ENCODE measurements at regions not wholly inside any gene's neighbourhood (a gene's known extent, or its start where the extent isn't known, plus 50 kb on each side); places are given as distances from the start of the nearest gene placed in this dataset.
A peak's percentile ranks its signal among the peaks of the same experiment; 100 is the strongest.

- Histone ChIP-seq H3K4me3 (no peak overlapping the region), H3K36me3 (no peaks in the 10 kb centered on the region), H3K9me3 (no peaks in the 10 kb centered on the region), H3K27ac (no peak overlapping the region), H3K4me1 (no peaks in the 10 kb centered on the region), H3K27me3 (ENCODE audit: low read depth) (no peaks in the 10 kb centered on the region)
- DNase-seq (no peak), ATAC-seq (no peak)
- TF ChIP-seq CTCF (IDR thresholded peaks at IDR 0.05), result no peak
- intact Hi-C loops (cut with DNase I), result no loop called here
Observed at GRCh38 chr7:121560267-121560990, 164.3 kb upstream of the FAM3C start.

GRCh38 chr7:121558288-121558687 is 162.2 kb upstream of the FAM3C start:
- Histone ChIP-seq H3K27ac (no peak overlapping the region), H3K36me3 (no peaks in the 10 kb centered on the region), H3K9me3 (no peaks in the 10 kb centered on the region), H3K4me3 (no peak overlapping the region), H3K27me3 (ENCODE audit: low read depth) (no peaks in the 10 kb centered on the region), H3K4me1 (no peaks in the 10 kb centered on the region)
- no peak for TF ChIP-seq CTCF (IDR thresholded peaks at IDR 0.05)
- no peak for DNase-seq
- intact Hi-C loops (cut with DNase I), result no loop called here
- no peak for ATAC-seq

- Histone ChIP-seq H3K27ac (no peak overlapping the region), H3K4me1 (no peaks in the 10 kb centered on the region), H3K27me3 (ENCODE audit: low read depth) (no peaks in the 10 kb centered on the region), H3K9me3 (no peaks in the 10 kb centered on the region), H3K36me3 (no peaks in the 10 kb centered on the region), H3K4me3 (no peak overlapping the region)
- intact Hi-C loops (cut with DNase I), result no loop called here
- ATAC-seq (no peak), DNase-seq (no peak)
- TF ChIP-seq CTCF (IDR thresholded peaks at IDR 0.05), result no peak
Observed at GRCh38 chr7:121557034-121557892, 161.2 kb upstream of the FAM3C start.

GRCh38 chr7:121555558-121555957 is 159.4 kb upstream of the FAM3C start:
- H3K36me3 ChIP-seq, result no peaks in the 10 kb centered on the region
- no peak for ATAC-seq
- intact Hi-C loops (cut with DNase I), result no loop called here
- no peaks in the 10 kb centered on the region for H3K27me3 ChIP-seq (ENCODE audit: low read depth)
- H3K27ac ChIP-seq, result no peak overlapping the region
- no peaks in the 10 kb centered on the region for H3K4me1 ChIP-seq
- H3K4me3 ChIP-seq, result no peak overlapping the region
- TF ChIP-seq CTCF (IDR thresholded peaks at IDR 0.05), result no peak
- DNase-seq, result no peak
- no peaks in the 10 kb centered on the region for H3K9me3 ChIP-seq

GRCh38 chr7:121547544-121548092 is 151.5 kb upstream of the FAM3C start:
- H3K4me3 ChIP-seq, result no peak overlapping the region
- DNase-seq (no peak), ATAC-seq (peak; percentile 81 to 86)
- no peaks in the 10 kb centered on the region for H3K36me3 ChIP-seq
- H3K9me3 ChIP-seq, result no peaks in the 10 kb centered on the region
- H3K27me3 ChIP-seq (ENCODE audit: low read depth), result no peaks in the 10 kb centered on the region
- H3K27ac ChIP-seq, result no peak overlapping the region
- H3K4me1 ChIP-seq, result peaks cover 5% of the 10 kb centered on the region
- intact Hi-C loops (cut with DNase I), result loop anchor here (5.0 kb wide), 1 partner anchor 180 kb away; no protein-coding TSS in a partner anchor
- peak; percentile 79 for TF ChIP-seq CTCF (IDR thresholded peaks at IDR 0.05)

Measured in lower lobe of right lung (tissue), 2 donors.